Naive B cell (primary cell): ENCODE measurements at regions not wholly inside any gene's neighbourhood (a gene's known extent, or its start where the extent isn't known, plus 50 kb on each side); places are given as distances from the start of the nearest gene placed in this dataset.

ENCODE experiments used
- ATAC-seq, 2 donors: fragments of 150-1000 bp; cut with Tn5 transposase; 2 replicates each; pipeline ENCODE4 v1.10.0; 2021; ENCODE audit warnings: low read depth in 2 of 2, mild to moderate bottlenecking in 2 of 2, moderate library complexity in 2 of 2
- DNase-seq: peaks from one replicate; pipeline ENCODE4 v3.0.0; 2022
- H3K27ac Mint-ChIP-seq, 6 donors: one replicate each; pipeline ENCODE4 v1.8.0; 2020 to 2022; ENCODE audit warnings: mild to moderate bottlenecking in 6 of 6, mixed read lengths in 6 of 6, moderate library complexity in 5 of 6, inconsistent platforms in 2 of 6
- H3K27me3 Mint-ChIP-seq, 3 donors: one replicate each; pipeline ENCODE4 v1.8.0; 2021 to 2022; ENCODE audit warnings: mixed read lengths in 3 of 3, mild to moderate bottlenecking in 1 of 3
- H3K36me3 Mint-ChIP-seq, 2 donors: one replicate each; pipeline ENCODE4 v1.8.0; 2020 to 2022; ENCODE audit warnings: mixed read lengths in 2 of 2, inconsistent platforms in 1 of 2, mild to moderate bottlenecking in 1 of 2
- H3K4me1 Mint-ChIP-seq, 3 donors: one replicate each; pipeline ENCODE4 v1.8.0; 2020 to 2022; ENCODE audit warnings: mixed read lengths in 3 of 3, inconsistent platforms in 1 of 3, mild to moderate bottlenecking in 1 of 3, moderate library complexity in 1 of 3
- H3K4me3 Mint-ChIP-seq, 8 donors: one replicate each; pipeline ENCODE4 v1.8.0; 2020 to 2022; ENCODE audit warnings: mild to moderate bottlenecking in 8 of 8, mixed read lengths in 8 of 8, moderate library complexity in 8 of 8, inconsistent platforms in 2 of 8
- H3K9me3 Mint-ChIP-seq, 7 donors: one replicate each; pipeline ENCODE4 v1.8.0; 2020 to 2022; ENCODE audit warnings: mixed read lengths in 7 of 7, mild to moderate bottlenecking in 5 of 7, inconsistent platforms in 2 of 7, moderate library complexity in 1 of 7

DNA sequence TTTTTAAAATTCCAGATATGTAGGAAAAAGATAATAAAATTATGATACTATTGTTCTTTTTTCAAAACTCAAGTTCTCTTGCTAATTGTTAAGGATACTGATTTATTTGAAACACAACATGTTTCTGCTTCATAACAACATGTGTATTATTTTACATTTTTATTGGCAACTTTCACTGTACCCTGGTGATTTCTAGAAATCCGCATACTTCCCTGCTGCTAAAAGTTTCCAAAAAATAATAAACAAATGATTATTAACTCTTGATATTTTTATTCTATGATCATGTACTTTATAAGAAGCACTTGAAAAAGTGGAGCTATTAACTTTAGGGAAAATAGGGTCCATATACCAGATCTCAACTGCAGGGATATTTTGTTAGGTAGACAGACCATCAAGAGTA lies 71.2 kb upstream of the HCCS start:
- Mint-ChIP-seq H3K27me3 (no peaks in the 10 kb centered on the region), H3K27ac (no peak overlapping the region), H3K9me3 (peaks cover 1 to 10% (median 8%) of the 10 kb centered on the region in 7 donors), H3K4me1 (no peaks in the 10 kb centered on the region), H3K36me3 (no peaks in the 10 kb centered on the region), H3K4me3 (no peak overlapping the region)
- ATAC-seq (no peak), DNase-seq (no peak)

GRCh38 chrX:11040405-11040804 lies 70.7 kb upstream of the HCCS start:
- Mint-ChIP-seq H3K4me3 (no peak overlapping the region), H3K36me3 (no peaks in the 10 kb centered on the region), H3K27ac (no peak overlapping the region), H3K27me3 (no peaks in the 10 kb centered on the region), H3K4me1 (no peaks in the 10 kb centered on the region), H3K9me3 (peaks cover 1 to 14% (median 8%) of the 10 kb centered on the region in 7 donors)
- no peak for DNase-seq
- ATAC-seq, result no peak

DNA sequence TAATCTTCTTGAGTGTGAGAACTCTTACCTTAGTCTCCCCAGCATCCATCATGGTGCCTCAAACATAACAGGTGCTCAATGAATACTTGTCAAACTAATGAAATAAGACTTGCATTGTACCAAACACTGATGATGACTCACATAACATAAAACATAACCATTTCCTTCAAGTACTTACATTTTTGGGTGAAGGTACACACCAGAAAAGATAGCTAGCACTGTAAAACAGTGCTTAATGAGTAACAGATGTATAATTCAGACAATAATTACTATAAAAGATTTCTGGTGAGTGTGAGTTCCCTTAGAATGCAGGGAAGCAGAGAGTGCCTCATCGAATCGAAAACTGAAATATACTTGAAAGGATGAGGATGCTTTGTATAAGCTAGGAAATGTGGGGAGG lies 70.1 kb upstream of the HCCS start:
- H3K4me3 Mint-ChIP-seq, result no peak overlapping the region
- peak overlapping the region in 1 of 6 donors; percentile 36 for H3K27ac Mint-ChIP-seq
- H3K36me3 Mint-ChIP-seq, result no peaks in the 10 kb centered on the region
- DNase-seq, result no peak
- H3K9me3 Mint-ChIP-seq, result peaks cover 1 to 19% (median 10%) of the 10 kb centered on the region in 7 donors
- no peaks in the 10 kb centered on the region for H3K27me3 Mint-ChIP-seq
- ATAC-seq, result no peak
- H3K4me1 Mint-ChIP-seq, result no peaks in the 10 kb centered on the region

DNA sequence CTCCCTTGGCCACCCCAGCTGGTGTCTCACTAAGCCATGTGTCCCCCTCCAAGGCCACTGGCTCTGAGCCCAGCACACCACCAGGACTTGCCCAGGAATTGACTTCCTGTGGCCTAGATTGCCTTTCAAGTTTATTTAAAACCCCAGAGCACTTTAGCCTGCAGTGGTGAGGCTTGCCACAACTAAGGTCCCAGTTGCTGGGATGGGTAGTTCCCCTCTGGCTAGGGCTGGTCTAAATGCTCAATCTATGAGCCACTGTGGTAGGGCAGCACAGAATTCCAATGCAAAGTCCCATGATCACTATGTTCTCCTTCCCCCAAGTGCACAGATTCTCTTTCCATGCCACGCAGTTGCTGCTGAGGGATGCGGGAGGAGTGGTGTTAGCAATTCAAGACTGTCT lies 61.1 kb upstream of the HCCS start:
- no peak for DNase-seq
- no peak overlapping the region for H3K4me3 Mint-ChIP-seq
- no peak overlapping the region for H3K27ac Mint-ChIP-seq
- peaks cover 2 to 25% (median 11%) of the 10 kb centered on the region in 7 donors for H3K9me3 Mint-ChIP-seq
- peaks cover 10 to 12% of the 10 kb centered on the region in 2 donors for H3K36me3 Mint-ChIP-seq
- H3K4me1 Mint-ChIP-seq, result no peaks in the 10 kb centered on the region
- peaks cover 0 to 6% (median 0%) of the 10 kb centered on the region in 3 donors for H3K27me3 Mint-ChIP-seq
- no peak for ATAC-seq

DNA sequence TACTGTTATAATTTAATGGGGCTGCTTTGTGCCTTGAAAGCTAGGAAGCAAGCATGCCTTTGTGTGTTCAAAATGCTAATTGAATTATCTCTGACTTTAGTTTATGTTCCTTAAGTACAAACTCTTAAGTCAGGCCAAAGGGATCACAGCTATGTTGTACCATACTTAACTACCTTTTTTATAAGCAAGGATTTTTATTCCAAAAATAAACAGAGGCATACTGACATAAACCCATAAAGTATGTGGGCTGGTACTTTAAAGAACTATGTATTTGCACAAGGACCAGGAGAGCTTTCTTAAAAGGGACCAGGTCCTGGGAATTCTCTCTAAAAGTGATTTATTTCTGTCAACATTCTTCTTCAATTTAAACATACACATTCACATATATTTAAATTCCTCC lies 57.8 kb upstream of the HCCS start:
- Mint-ChIP-seq H3K27ac (no peak overlapping the region), H3K4me1 (no peaks in the 10 kb centered on the region), H3K36me3 (peaks cover 10% of the 10 kb centered on the region in 2 donors), H3K27me3 (peaks cover 0 to 6% (median 0%) of the 10 kb centered on the region in 3 donors), H3K4me3 (no peak overlapping the region), H3K9me3 (peaks cover 2 to 8% (median 4%) of the 10 kb centered on the region in 7 donors)
- no peak for DNase-seq
- no peak for ATAC-seq

GRCh38 chrX:11056322-11057176 lies 54.6 kb upstream of the HCCS start:
- Mint-ChIP-seq H3K4me3 (no peak overlapping the region), H3K27me3 (no peaks in the 10 kb centered on the region), H3K9me3 (peaks cover 0 to 9% (median 2%) of the 10 kb centered on the region in 7 donors), H3K36me3 (peaks cover 0 to 5% of the 10 kb centered on the region in 2 donors), H3K4me1 (no peaks in the 10 kb centered on the region), H3K27ac (no peak overlapping the region)
- DNase-seq, result no peak
- no peak for ATAC-seq

GRCh38 chrX:11059933-11060332 lies 51.2 kb upstream of the HCCS start:
- H3K4me1 Mint-ChIP-seq, result no peaks in the 10 kb centered on the region
- H3K27ac Mint-ChIP-seq, result no peak overlapping the region
- no peaks in the 10 kb centered on the region for H3K36me3 Mint-ChIP-seq
- H3K9me3 Mint-ChIP-seq, result peaks cover 0 to 9% (median 0%) of the 10 kb centered on the region in 7 donors
- DNase-seq (no peak), ATAC-seq (no peak)
- no peak overlapping the region for H3K4me3 Mint-ChIP-seq
- no peaks in the 10 kb centered on the region for H3K27me3 Mint-ChIP-seq
